Astrocyte (in vitro differentiated cells and primary cell): ENCODE measurements at regions not wholly inside any gene's neighbourhood (a gene's known extent, or its start where the extent isn't known, plus 50 kb on each side); places are given as distances from the start of the nearest gene placed in this dataset.
"Not testable (repeated sequence)": the region's sequence is repeated elsewhere in the genome, so short reads cannot be mapped to it uniquely, and the experiment has no call there.

Experiments
- EZH2 ChIP-seq: IDR thresholded peaks from 2 replicates; pipeline ENCODE4 v1.6.1; 2012; ENCODE audit warnings: mild to moderate bottlenecking, low read length, inconsistent platforms; ENCODE audit not compliant: insufficient read depth
- TF ChIP-seq, protein P1 (sequence below): IDR thresholded peaks from 2 replicates; pipeline ENCODE4 v1.5.1; 2011; ENCODE audit warnings: low read depth, mild to moderate bottlenecking, inconsistent platforms, low read length, moderate library complexity; ENCODE audit not compliant: insufficient read depth

DNA sequence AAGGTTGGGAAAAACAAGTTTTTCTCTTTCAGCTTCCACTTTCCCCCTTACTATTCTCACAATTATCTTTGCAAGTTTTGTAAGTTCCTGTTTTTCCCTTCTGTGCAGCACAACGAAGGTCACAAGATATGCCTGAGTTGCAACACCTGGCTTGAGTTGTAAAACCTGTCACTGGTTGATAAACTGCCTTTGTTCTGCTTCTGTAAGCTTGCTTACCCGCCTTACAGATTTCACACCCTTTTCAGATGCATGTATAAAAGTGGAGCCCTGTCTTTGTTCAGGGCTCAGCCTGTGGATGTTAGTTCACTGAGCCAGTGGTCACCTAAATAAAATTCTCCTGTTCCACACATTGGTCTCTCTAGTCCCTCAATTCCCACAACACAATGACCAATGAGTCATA is 318.9 kb downstream of the UBE2NL start:
- TF ChIP-seq, protein P1, sequence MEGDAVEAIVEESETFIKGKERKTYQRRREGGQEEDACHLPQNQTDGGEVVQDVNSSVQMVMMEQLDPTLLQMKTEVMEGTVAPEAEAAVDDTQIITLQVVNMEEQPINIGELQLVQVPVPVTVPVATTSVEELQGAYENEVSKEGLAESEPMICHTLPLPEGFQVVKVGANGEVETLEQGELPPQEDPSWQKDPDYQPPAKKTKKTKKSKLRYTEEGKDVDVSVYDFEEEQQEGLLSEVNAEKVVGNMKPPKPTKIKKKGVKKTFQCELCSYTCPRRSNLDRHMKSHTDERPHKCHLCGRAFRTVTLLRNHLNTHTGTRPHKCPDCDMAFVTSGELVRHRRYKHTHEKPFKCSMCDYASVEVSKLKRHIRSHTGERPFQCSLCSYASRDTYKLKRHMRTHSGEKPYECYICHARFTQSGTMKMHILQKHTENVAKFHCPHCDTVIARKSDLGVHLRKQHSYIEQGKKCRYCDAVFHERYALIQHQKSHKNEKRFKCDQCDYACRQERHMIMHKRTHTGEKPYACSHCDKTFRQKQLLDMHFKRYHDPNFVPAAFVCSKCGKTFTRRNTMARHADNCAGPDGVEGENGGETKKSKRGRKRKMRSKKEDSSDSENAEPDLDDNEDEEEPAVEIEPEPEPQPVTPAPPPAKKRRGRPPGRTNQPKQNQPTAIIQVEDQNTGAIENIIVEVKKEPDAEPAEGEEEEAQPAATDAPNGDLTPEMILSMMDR = not testable (repeated sequence)
- not testable (repeated sequence) for TF ChIP-seq EZH2
